C4-2B (cell line): ENCODE measurements at regions not wholly inside any gene's neighbourhood (a gene's known extent, or its start where the extent isn't known, plus 50 kb on each side); places are given as distances from the start of the nearest gene placed in this dataset.

Source experiments
- ZFX ChIP-seq: fragments of 450-650 bp; IDR thresholded peaks from 2 replicates; pipeline ENCODE4 v1.6.1; 2017
- TF ChIP-seq, protein P1 (sequence below): fragments of 450-650 bp; conservative IDR thresholded peaks from 2 replicates; pipeline ENCODE4 v1.5.1; 2017; ENCODE audit warnings: mild to moderate bottlenecking

DNA sequence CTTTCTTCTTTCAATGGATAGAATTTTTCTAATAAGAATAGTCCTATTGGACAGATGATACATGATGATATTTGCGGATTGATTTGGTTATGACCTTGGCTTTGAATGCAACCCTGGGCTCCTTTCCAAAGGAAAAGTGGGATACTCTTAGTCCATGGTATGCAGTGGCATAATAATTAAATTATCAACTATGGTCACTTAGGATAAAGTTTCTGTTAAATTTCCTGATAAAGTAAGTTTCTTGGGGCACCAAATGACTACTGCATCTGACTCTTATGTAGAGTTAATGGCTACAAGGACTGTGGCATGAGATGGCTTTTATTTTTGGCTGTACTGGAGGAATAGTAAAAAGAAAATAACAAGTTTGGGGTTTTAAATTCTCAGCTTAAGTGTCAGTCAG, 126.7 kb downstream of the QPCT start:
- TF ChIP-seq, protein P1, sequence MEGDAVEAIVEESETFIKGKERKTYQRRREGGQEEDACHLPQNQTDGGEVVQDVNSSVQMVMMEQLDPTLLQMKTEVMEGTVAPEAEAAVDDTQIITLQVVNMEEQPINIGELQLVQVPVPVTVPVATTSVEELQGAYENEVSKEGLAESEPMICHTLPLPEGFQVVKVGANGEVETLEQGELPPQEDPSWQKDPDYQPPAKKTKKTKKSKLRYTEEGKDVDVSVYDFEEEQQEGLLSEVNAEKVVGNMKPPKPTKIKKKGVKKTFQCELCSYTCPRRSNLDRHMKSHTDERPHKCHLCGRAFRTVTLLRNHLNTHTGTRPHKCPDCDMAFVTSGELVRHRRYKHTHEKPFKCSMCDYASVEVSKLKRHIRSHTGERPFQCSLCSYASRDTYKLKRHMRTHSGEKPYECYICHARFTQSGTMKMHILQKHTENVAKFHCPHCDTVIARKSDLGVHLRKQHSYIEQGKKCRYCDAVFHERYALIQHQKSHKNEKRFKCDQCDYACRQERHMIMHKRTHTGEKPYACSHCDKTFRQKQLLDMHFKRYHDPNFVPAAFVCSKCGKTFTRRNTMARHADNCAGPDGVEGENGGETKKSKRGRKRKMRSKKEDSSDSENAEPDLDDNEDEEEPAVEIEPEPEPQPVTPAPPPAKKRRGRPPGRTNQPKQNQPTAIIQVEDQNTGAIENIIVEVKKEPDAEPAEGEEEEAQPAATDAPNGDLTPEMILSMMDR, result no peak
- TF ChIP-seq ZFX, result no peak
